HG03280 (cell line): ENCODE measurements at regions not wholly inside any gene's neighbourhood (a gene's known extent, or its start where the extent isn't known, plus 50 kb on each side); places are given as distances from the start of the nearest gene placed in this dataset.

Source experiments
- ATAC-seq: cut with Tn5 transposase; IDR thresholded peaks from one replicate; pipeline ENCODE4 v1.9.1; 2021; ENCODE audit warnings: mild to moderate bottlenecking, moderate library complexity; ENCODE audit not compliant: unreplicated experiment

DNA sequence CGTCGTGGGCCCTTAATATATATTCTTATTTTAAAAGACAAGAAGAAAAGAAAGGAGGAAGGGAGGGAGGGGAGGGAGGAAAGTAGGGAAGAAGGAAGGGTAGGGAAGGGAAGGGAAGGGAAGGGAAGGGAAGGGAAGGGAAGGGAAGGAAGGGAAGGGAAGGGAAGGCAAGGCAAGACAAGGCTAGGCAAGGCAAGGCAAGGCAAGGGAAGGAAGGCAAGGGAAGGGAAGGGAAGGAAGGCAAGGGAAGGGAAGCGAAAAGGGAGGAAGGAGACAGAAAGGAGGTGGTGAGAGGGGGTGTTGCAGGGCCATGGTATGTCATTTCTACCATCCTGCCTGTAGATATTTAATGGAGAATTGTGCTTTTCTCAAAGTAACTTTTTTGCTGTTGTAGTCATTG, 83.9 kb upstream of the BTBD3 start:
- no peak for ATAC-seq

DNA sequence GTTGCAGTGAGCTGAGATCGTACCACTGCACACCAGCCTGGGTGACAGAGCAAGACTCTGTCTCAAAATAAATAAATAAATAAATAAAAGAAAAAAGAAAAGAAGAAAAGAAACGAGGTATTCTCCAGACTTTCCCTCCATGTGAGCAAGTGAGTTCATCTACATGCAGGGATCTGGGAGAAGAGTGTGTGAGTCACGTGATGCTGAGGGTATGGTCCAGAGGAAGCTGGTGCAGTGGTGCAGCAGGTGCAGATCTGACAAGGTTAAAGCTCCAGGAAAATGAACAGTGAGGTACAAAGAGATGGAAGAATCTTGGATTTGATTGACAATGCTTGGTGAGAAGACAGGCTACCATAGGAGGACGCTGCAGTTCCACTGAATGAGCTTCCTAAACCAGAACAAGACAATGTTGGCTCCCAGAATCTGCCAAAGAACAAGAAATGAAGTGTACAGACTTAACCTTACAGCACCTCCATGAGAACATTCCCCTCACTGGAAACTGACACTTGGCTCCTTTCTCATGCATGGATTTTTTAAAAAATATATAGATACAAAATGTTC, 79.5 kb upstream of the BTBD3 start:
- no peak for ATAC-seq

GRCh38 chr20:11841972-11842461, 75.7 kb upstream of the BTBD3 start:
- no peak for ATAC-seq

DNA sequence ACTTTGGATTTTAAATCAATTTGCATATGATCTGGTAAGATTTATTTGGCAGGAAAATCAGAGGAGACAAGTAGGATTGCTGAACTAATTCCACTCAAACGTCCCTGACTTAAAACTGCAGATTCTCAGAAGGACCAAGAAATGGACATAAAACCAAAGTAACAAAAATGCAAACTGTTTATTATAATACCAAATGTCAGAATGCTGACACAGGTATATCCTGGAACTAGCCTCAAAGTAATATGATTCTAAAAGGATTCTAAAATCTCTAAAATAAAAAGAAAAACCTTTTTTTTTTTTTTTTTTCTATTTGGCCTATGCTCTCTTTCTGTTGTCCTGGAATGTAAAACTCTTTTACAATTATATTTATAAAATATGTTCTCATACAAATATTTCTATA, 74.4 kb upstream of the BTBD3 start:
- ATAC-seq = no peak

DNA sequence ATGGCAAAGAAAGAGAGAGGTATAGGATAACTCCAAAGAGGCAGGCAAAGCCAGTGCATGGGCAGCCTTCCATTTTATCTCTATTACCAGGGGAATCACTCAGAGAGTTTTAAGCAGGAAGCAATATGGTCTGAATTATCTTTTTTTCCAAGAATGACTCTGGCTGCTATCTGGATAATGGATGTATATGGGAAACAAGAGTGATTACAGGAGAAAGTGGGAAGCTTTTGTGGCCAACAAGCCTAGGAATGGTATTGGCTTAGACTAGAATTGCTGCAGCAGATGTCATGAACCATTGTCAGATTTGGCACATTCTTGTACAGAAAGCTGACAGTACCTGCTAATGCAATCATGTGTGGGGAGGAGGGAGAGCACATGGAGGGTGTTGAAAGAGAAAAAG, 73.0 kb upstream of the BTBD3 start:
- ATAC-seq = no peak

GRCh38 chr20:11845340-11845739, 72.4 kb upstream of the BTBD3 start:
- no peak for ATAC-seq

- ATAC-seq = no peak
These were observed 71.6 kb upstream of the BTBD3 start for GRCh38 chr20:11846131-11846530.

- no peak for ATAC-seq
These were observed 69.9 kb upstream of the BTBD3 start for GRCh38 chr20:11847827-11848226.

GRCh38 chr20:11849270-11849915, 68.3 kb upstream of the BTBD3 start:
- ATAC-seq = no peak

DNA sequence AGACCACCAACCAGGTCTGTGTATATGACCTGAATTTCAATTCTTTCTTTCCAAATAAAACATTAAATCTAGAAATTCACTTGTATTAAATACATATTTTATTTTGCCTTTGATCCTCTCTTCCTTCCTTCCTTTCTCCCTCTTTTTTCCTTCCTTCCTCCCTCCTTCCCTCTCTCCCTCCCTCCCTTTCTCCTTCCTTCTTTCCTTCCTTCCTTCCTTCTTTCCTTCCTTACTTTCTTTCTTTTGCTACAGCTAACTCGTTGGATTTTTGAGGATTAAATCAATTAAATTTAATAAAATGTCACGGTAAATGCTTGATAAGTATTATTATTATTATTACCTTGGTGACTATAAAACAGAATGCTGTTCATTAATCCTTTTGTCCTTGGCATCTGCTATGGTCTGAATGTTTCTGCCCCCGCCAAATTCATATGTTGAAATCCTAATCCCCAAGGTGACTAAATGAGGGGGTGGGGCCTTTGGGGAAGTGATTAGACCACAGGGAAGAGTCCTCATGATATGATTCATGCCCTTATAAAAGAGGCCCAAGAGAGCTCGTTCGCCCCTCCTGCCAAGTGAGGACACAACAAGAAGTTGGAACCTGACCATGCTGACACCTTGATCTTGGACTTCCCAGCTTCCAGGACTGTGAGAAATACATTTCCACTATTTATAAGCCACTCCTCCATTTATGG, 67.6 kb upstream of the BTBD3 start:
- no peak for ATAC-seq

DNA sequence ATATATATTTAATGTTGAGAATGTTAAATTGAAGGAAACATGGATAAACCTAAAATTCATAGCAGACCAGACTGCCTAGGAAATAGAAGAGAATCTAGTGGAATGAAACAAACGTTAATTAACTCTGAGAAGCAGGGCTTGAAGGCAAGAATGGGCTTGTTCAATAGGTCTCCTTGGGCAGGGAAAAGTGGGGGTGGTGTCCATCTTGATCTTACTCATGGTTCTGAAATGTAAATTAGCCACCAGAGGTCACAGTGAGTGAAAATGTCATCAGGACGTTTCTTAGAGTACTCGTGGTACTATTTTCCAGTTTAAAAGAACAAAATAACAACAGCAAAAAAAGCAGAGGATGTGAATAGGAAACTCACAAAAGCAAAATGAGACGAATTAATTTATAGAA, 66.8 kb upstream of the BTBD3 start:
- no peak for ATAC-seq

GRCh38 chr20:11851646-11852045, 66.0 kb upstream of the BTBD3 start:
- no peak for ATAC-seq

DNA sequence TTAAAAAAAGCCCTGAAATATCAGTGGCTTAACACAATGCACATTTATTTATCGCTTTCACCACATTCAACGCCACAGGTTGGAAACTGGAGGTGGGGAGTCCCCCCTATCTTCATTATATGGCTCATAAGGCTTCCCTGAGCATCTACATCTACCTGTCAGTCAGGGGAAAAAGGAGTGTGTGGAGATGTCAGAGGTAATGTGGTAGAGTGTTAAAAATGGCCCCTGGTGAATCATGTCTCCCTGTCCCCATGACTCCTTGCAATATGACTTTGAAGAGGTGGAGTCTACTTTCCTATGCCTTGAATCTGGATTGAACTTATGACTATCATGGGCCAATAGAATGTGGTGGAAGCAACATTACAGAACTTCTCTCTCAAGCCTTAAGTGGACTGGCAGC, 65.5 kb upstream of the BTBD3 start:
- no peak for ATAC-seq

GRCh38 chr20:11852811-11853210, 64.9 kb upstream of the BTBD3 start:
- ATAC-seq = no peak

- ATAC-seq = no peak
These were observed 64.3 kb upstream of the BTBD3 start for GRCh38 chr20:11853359-11853758.

DNA sequence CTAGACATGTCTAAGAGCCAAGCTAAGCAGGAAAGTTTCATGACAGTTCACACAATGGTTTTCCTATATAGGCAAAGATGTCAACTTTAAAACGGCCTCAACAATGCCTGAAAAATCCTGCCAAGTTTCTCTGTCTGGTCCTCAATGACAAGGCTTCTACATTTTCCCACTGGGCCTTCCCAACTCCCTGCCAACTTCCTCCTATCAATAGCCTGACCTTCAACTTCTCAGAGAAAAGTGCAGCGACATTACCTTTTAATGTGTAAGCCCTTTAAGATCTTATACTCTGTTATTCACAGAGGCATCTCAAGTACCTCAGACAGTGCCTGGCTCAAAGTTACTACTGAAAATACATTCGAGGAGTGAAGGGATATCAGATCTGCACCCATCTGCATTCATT, 56.2 kb upstream of the BTBD3 start:
- no peak for ATAC-seq

DNA sequence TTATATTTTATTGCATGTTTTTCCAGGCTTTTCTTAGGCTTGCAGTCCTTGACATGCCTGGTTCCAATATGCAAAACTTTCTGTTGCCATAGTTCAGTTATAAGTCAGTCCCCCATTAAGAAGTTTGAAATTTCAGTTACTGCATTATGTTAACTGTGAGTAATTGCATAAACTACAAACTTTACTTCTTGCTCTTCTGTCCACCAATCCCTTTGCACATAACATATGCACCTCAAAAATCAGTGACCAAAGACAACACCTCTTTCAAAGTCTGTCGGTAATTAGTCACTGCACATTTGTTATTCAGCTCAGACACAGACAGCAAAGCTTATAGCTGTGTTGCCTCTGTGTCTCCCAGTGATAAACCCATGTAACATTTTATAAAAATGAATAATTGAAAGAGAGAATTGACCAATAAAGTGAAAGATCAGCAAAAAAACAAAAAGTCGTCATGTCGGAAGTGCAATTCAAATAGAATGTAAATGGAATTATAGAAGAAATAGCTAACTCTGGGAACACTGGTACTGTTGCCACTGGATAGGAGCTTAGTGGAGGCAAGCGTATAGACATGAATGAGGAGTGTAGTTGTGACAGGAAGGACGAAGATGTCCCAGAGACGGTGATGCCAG, 50.3 kb upstream of the BTBD3 start:
- ATAC-seq = no peak
